ENCODE measurements at regions not wholly inside any gene's neighbourhood (a gene's known extent, or its start where the extent isn't known, plus 50 kb on each side); places are given as distances from the start of the nearest gene placed in this dataset.

- DNase-seq (ENCODE audit: low read depth in 2 of 2), result no peak
These were observed 156.4 kb downstream of the INSIG2 start for GRCh38 chr2:118244686-118245085.

- DNase-seq (ENCODE audit: low read depth in 2 of 2), result no peak
These were observed 154.8 kb downstream of the INSIG2 start for GRCh38 chr2:118243031-118243430.

GRCh38 chr2:118242216-118242615 is 153.9 kb downstream of the INSIG2 start:
- DNase-seq (ENCODE audit: low read depth in 2 of 2), result no peak

- DNase-seq (ENCODE audit: low read depth in 2 of 2), result no peak
These were observed 152.9 kb downstream of the INSIG2 start for GRCh38 chr2:118241128-118241527.

DNA sequence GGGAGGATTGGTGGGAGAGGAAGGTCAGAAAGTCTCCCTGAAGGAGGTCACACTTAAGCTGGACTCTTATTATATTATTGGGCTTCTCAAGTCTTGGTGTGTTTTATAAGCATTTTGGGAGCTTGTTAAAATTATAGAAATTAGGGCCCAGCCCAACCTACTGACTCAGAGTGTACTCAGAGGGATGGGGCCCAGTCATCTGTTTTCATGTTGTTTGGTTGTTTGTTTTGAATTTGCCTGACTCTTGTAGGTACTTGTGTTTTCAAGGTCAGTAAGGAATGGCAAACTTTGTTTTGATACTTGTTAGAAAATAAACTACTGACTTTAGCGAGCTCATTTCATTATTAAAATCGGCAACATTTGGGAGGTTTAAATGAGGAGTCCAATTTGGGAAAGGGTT is 152.0 kb downstream of the INSIG2 start:
- no peak for DNase-seq (ENCODE audit: low read depth in 2 of 2)

GRCh38 chr2:118239284-118239683 is 151.0 kb downstream of the INSIG2 start:
- DNase-seq (ENCODE audit: low read depth in 2 of 2), result no peak

DNA sequence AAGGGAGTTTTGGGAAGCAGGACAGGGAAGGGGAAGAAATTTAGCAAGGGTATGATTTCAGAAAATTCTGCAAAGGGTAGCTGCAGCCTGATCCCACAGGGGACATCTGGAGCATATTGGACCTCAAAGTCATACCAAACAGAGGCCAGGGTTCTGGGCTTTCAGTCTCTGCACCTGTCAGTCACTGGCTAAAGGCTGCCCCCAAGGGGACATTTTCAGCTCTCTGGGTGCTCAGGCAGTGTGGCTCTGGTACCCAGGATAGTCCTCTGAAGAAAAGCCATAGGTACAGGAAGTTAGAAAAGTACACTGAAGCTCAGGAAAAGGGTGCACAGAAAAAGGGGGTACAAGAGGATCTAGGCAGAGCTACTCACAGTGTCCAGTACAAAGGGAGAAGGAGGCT is 149.2 kb downstream of the INSIG2 start:
- DNase-seq (ENCODE audit: low read depth in 2 of 2), result no peak

DNA sequence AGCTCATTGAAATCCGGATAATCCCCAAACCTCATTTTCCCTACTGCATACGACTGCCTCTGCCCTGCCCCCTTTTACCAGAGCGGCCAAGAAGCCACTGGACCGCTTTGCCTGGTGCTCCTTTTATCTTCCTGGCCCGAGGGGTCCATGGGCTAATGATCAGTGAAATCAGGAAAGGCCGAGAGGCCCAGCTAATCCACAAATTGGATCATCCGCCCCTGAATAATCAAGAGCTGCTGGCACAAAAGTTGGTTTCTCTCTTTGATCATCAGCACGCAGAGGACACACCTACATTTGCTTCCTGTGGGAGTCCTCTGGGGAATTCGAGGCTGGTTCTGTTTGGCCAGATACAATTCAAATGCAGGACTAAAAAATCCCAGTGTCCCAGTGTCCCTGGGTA is 144.5 kb downstream of the INSIG2 start:
- no peak for DNase-seq (ENCODE audit: low read depth in 2 of 2)

GRCh38 chr2:118232391-118232790 is 144.1 kb downstream of the INSIG2 start:
- DNase-seq (ENCODE audit: low read depth in 2 of 2), result no peak

DNA sequence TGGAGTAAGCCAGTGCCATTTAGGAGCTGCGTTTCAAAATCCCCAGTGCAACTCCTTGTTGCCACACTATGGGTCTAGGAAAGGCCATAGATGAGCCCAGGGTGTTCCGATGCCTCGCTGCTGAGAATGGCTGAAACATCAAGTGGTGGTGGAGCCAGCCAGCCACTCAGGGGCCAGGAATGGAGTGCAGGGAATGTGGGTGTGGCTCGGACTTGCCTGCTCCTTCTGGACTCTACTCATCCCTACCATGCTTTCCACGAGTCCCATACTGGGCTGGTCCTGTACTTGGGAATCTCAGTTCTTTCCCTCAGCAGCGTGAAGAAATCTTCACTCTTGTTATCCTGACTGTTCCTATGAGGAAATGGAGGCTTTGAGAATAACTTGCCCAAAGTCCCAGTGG is 143.5 kb downstream of the INSIG2 start:
- DNase-seq (ENCODE audit: low read depth in 2 of 2), result no peak

GRCh38 chr2:118227698-118228508 is 139.6 kb downstream of the INSIG2 start:
- no peak for DNase-seq (ENCODE audit: low read depth in 2 of 2)

DNA sequence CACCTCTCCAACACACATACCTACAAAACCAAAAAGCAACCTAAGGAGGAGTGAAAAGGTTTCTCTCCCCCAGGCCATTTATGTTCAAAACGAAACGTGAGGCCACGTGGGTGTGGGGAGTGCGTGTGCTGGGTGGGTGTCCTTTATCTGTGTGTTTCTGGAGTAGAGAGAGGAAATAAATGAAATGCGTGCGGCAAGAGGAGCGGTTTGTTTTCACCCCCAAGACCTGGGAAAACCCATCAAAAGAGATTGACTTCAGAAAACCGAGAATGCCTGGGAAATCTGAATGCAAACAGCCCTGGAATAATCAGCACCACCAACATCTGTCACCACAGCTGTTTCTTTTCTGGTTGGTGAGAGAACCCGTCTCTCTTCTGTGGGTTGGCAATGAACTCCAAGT is 137.4 kb downstream of the INSIG2 start:
- DNase-seq (ENCODE audit: low read depth in 2 of 2), result no peak

DNA sequence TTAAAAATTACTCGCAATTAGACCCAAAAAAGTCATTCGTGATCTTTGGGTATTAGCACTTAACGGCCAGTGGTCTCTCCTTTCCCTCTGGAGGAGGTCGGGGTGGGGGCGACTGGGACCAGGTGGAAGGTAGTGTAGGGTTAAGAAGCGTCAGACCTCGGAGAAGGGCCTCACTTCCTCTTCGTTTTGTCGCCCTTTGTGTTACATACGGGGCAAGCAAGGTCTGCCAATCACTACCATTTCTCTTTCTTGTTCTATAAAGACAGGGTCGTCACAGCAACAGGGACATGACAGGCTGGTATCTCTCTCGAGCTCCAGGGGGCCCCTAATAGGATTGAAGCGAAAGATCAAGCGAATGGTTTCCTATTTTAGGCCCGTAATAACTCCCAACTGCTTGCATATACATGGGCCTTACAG is 136.6 kb downstream of the INSIG2 start:
- DNase-seq (ENCODE audit: low read depth in 2 of 2), result no peak

DNA sequence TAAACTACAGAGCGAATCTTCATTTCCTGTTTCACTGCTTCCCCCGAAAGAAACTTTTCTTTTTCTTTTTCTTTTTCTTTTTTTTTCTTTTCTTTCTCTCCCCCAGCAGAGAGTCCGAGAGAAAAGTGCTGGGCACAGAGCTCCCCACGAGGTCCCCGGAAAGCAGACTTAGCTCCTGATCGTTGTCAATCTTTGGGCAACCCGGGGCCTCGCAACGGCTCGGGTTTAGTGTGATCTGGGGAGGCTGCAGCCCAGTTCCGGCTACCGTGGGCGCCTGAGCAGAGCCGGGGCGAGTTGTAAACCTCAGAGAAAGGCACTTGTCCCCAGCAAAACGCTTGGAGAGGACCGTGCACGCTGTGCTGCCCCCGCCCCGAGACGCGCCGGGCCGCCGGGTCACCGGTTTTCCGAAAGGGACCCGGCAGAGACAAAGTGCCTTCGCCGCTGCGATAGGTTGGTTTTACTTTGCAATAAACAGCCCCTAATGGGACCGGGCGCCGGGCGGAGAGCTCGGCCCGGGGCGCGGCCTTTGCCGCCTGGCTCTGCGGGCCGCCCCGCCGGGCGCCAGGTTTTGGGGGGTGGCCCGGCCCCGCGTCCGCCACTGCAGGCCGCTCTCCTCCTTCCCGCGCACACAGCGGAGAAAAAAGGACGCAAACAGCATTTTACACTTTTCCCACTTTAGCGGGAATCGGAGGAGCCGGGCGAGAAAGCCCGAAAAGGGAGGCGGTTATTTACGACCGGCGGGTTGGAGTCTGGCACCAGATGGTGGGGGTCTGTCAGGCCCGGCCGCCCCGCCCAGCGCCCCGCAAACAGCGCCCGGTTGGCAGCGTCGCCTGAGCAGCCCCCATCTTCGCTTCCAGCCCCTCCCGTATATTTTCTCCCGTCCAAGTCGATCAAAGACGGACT is 136.0 kb downstream of the INSIG2 start:
- DNase-seq (ENCODE audit: low read depth in 2 of 2), result no peak

DNA sequence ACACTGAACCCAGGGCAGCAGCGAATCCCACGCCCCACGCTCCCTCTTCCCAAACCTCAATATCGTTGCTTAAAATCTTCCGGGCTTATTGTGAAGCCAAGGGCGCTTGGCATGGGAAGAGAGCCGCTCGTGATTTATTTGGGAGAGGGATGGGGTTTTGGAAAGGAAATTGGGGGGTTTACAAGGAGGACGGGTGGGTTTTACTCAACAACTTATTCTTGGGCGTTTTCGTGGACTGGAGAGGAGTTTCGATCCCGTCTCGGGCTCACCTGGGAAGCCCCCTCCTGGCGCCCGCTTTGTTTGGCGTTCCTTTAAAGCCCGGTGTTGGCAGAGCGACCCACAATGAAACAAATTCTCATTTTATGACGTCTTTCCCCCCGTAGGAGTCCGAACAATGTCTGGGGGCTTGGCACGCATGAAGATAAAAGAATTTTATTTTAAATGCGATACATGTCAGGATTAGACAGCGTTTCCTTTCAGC is 135.3 kb downstream of the INSIG2 start:
- DNase-seq (ENCODE audit: low read depth in 2 of 2), result no peak

DNA sequence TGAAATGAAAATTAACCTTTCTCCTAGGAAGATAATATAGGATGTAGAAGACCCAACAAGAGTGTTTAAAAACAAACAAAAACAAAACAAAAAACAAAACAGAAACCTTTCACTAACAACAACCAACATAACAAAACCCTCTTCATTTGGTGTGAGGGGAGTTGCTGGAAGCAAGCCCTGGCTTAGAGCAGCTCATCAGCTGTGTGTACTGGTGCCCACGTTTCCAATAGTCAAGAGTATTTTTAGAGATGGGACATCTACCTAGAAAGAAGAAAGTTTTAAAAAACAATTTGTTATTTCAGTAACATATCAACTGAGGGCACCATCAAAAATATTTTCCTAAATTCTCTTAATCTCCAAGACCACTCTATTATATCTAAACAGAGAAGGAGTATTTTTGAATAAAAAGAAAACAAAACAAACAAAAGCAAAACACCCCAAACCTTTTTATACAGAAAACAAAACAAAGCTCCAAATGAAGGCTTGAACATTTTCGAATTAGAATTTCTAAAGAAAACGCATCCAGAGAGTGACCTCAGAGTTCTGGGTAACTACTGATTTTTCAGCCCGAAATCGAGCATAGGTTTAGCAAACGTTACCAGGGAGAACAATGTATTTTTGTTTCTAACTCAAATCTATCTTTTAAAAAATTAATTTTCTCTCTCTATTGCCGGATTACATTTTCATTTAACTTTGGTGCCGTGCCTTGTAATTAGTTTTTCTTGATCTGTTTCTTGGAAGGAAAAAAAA is 134.6 kb downstream of the INSIG2 start:
- no peak for DNase-seq (ENCODE audit: low read depth in 2 of 2)

GRCh38 chr2:118222273-118222594 is 134.0 kb downstream of the INSIG2 start:
- no peak for DNase-seq (ENCODE audit: low read depth in 2 of 2)

DNA sequence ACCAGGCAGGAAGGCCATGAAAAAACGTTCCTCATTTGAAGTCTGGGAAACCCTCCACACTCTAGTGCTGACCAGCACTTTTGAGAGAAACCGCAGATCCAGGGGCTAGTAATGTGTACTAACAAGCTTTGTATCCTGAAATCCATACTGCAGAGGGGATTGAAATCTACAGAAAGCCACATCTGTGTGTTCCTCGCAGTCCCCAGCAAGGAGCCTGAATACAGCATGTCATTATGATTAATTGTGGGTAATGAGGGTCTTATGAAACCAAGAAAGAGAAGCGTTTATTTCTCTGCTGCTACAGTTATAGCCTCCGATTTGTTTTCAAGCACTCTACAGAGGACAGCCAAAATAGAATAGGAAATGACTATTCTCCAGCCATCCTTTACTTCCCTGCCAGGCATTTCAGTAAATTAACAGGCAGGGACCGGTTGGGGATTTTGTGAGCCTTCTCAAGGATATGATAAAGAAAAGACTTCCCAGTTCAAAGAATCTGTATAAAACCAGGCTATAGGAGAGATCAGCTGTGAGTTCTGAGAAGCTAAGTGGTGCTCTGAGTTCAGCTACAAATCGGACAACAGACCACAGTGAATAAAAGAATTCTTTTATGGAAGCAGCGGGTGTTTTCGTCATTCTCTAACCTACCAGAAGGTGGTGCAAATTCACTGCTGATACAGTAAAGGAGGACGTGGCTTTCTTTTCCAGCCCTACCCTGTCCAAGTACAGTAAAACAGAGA is 133.4 kb downstream of the INSIG2 start:
- peak; percentile 75 to 76 for DNase-seq (ENCODE audit: low read depth in 2 of 2)

- DNase-seq (ENCODE audit: low read depth in 2 of 2), result no peak
These were observed 131.3 kb downstream of the INSIG2 start for GRCh38 chr2:118219611-118220010.

- no peak for DNase-seq (ENCODE audit: low read depth in 2 of 2)
These were observed 128.0 kb downstream of the INSIG2 start for GRCh38 chr2:118216224-118216623.

- no peak for DNase-seq (ENCODE audit: low read depth in 2 of 2)
These were observed 121.5 kb downstream of the INSIG2 start for GRCh38 chr2:118209727-118210126.
